ENCODE measurements at regions not wholly inside any gene's neighbourhood (a gene's known extent, or its start where the extent isn't known, plus 50 kb on each side); places are given as distances from the start of the nearest gene placed in this dataset.

GRCh38 chr5:165104611-165105010, 1599.2 kb downstream of the MAT2B start:
- DNase-seq (ENCODE audit: low read depth): no peak

GRCh38 chr5:165108809-165109208, 1603.4 kb downstream of the MAT2B start:
- DNase-seq (ENCODE audit: low read depth): no peak

- DNase-seq (ENCODE audit: low read depth): no peak
These were observed 1613.8 kb downstream of the MAT2B start for GRCh38 chr5:165119175-165119574.

GRCh38 chr5:165126598-165126997, 1621.2 kb downstream of the MAT2B start:
- no peak for DNase-seq (ENCODE audit: low read depth)

- no peak for DNase-seq (ENCODE audit: low read depth)
These were observed 1622.5 kb downstream of the MAT2B start for GRCh38 chr5:165127941-165128340.

- peak; percentile 57 for DNase-seq (ENCODE audit: low read depth)
These were observed 1625.2 kb downstream of the MAT2B start for GRCh38 chr5:165130656-165131055.

- DNase-seq (ENCODE audit: low read depth): no peak
These were observed 1628.7 kb downstream of the MAT2B start for GRCh38 chr5:165134155-165134554.

- no peak for DNase-seq (ENCODE audit: low read depth)
These were observed 1630.1 kb downstream of the MAT2B start for GRCh38 chr5:165135565-165135964.

- DNase-seq (ENCODE audit: low read depth): no peak
These were observed 1632.3 kb downstream of the MAT2B start for GRCh38 chr5:165137701-165138100.

- peak; percentile 30 for DNase-seq (ENCODE audit: low read depth)
These were observed 1632.8 kb downstream of the MAT2B start for GRCh38 chr5:165138236-165138635.

GRCh38 chr5:165139262-165139661, 1633.8 kb downstream of the MAT2B start:
- no peak for DNase-seq (ENCODE audit: low read depth)

- no peak for DNase-seq (ENCODE audit: low read depth)
These were observed 1634.3 kb downstream of the MAT2B start for GRCh38 chr5:165139721-165140120.

- peak; percentile 2 for DNase-seq (ENCODE audit: low read depth)
These were observed 1638.3 kb downstream of the MAT2B start for GRCh38 chr5:165143741-165144140.

GRCh38 chr5:165149431-165149830, 1644.0 kb downstream of the MAT2B start:
- DNase-seq (ENCODE audit: low read depth): no peak

GRCh38 chr5:165152058-165152457, 1646.6 kb downstream of the MAT2B start:
- DNase-seq (ENCODE audit: low read depth): no peak

- DNase-seq (ENCODE audit: low read depth): no peak
These were observed 1651.8 kb downstream of the MAT2B start for GRCh38 chr5:165157219-165157618.

GRCh38 chr5:165161204-165161603, 1655.8 kb downstream of the MAT2B start:
- no peak for DNase-seq (ENCODE audit: low read depth)

- no peak for DNase-seq (ENCODE audit: low read depth)
These were observed 1658.4 kb downstream of the MAT2B start for GRCh38 chr5:165163861-165164260.

- DNase-seq (ENCODE audit: low read depth): no peak
These were observed 1668.2 kb downstream of the MAT2B start for GRCh38 chr5:165173651-165174050.

- no peak for DNase-seq (ENCODE audit: low read depth)
These were observed 1669.6 kb downstream of the MAT2B start for GRCh38 chr5:165175041-165175440.

GRCh38 chr5:165184183-165184582, 1678.8 kb downstream of the MAT2B start:
- DNase-seq (ENCODE audit: low read depth): no peak

GRCh38 chr5:165185716-165186115, 1680.3 kb downstream of the MAT2B start:
- DNase-seq (ENCODE audit: low read depth): no peak

- DNase-seq (ENCODE audit: low read depth): no peak
These were observed 1682.4 kb downstream of the MAT2B start for GRCh38 chr5:165187815-165188214.

GRCh38 chr5:165188556-165189175, 1683.2 kb downstream of the MAT2B start:
- no peak for DNase-seq (ENCODE audit: low read depth)

- DNase-seq (ENCODE audit: low read depth): no peak
These were observed 1691.5 kb downstream of the MAT2B start for GRCh38 chr5:165196961-165197360.

All from fibroblast of gingiva (primary cell).